Stimulated activated naive B cell treated with anti-CD40 and anti-IgM and Interleukin-4, amounts not matched to agents 10 μg/mL and 1 μg/mL and 100 μg/mL, for 72 hours (primary cell): ENCODE measurements at regions not wholly inside any gene's neighbourhood (a gene's known extent, or its start where the extent isn't known, plus 50 kb on each side); places are given as distances from the start of the nearest gene placed in this dataset.

ENCODE experiments used
- ATAC-seq, 2 donors: fragments of 150-1000 bp; cut with Tn5 transposase; replicated peaks; 2 replicates each; pipeline ENCODE4 v1.10.0; 2021; ENCODE audit warnings: moderate library complexity in 1 of 2
- DNase-seq: peaks from one replicate; pipeline ENCODE4 v3.0.0; 2021
- H3K27ac Mint-ChIP-seq: one replicate; pipeline ENCODE4 v1.8.0; 2022; ENCODE audit warnings: mild to moderate bottlenecking, mixed read lengths
- H3K27me3 Mint-ChIP-seq, 2 donors: one replicate each; pipeline ENCODE4 v1.8.0; 2022; ENCODE audit warnings: mixed read lengths in 2 of 2
- H3K36me3 Mint-ChIP-seq, 2 donors: one replicate each; pipeline ENCODE4 v1.8.0; 2022; ENCODE audit warnings: mixed read lengths in 2 of 2, mild to moderate bottlenecking in 1 of 2
- H3K4me1 Mint-ChIP-seq, 2 donors: one replicate each; pipeline ENCODE4 v1.8.0; 2022; ENCODE audit warnings: mixed read lengths in 2 of 2, mild to moderate bottlenecking in 1 of 2
- H3K4me3 Mint-ChIP-seq, 2 donors: one replicate each; pipeline ENCODE4 v1.8.0; 2022; ENCODE audit warnings: mild to moderate bottlenecking in 2 of 2, mixed read lengths in 2 of 2, moderate library complexity in 1 of 2
- H3K9me3 Mint-ChIP-seq, 2 donors: one replicate each; pipeline ENCODE4 v1.8.0; 2022; ENCODE audit warnings: mixed read lengths in 2 of 2, mild to moderate bottlenecking in 1 of 2

DNA sequence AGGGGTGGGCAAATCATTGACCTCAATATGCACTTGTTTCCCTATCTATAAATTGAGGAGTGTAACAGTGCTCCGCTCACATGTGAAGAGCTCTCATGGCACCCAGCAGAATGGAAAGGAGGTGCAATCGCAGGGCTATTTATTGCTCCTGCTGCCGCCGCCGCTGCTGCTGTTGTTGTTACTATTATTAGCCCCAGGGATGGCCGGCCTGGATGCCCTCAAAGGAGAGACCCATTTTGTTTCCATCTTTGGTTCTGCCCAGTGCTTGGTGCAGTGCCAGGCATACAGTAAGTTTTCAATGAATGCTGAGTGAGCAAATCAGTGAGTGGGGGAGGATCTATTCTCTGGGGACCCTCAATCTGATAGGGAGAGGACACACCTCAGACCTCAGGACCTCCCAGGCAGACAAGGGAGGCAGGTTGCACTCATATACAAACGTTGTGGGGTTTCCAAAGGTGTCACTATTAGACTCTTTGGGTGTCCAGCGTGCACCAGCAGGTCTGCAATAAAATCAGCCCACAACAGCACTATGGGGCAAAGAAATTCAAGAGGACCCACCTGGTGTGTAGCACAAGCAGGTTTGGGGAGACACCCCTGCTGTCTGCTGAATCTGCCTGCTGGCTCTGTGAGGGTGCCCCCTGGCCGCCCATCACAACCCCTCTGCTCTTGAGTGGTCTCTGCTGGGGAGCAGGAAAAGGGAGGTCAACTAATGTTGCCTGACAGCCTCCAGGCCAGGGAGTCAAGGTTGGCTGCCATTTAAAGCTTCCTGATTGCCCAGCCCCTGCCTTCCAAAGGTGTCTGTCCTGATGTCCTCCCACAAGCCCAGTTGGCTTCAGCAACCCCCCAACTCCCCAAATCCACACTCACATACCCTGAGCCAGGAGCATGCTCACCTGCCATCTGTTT is 136.3 kb downstream of the ACTL8 start:
- Mint-ChIP-seq H3K9me3 (peaks cover 0 to 3% of the 10 kb centered on the region in 2 donors), H3K27ac (no peak overlapping the region), H3K36me3 (no peaks in the 10 kb centered on the region), H3K4me1 (no peaks in the 10 kb centered on the region), H3K27me3 (peaks cover 28 to 42% of the 10 kb centered on the region in 2 donors), H3K4me3 (no peak overlapping the region)
- DNase-seq (no peak), ATAC-seq (no peak)

GRCh38 chr1:17892225-17892624 is 137.1 kb downstream of the ACTL8 start:
- H3K9me3 Mint-ChIP-seq: peaks cover 0 to 3% of the 10 kb centered on the region in 2 donors
- no peak overlapping the region for H3K4me3 Mint-ChIP-seq
- H3K27ac Mint-ChIP-seq: no peak overlapping the region
- H3K36me3 Mint-ChIP-seq: no peaks in the 10 kb centered on the region
- DNase-seq (no peak), ATAC-seq (no peak)
- H3K27me3 Mint-ChIP-seq: peaks cover 29 to 45% of the 10 kb centered on the region in 2 donors
- H3K4me1 Mint-ChIP-seq: no peaks in the 10 kb centered on the region

GRCh38 chr1:17892851-17893250 is 137.7 kb downstream of the ACTL8 start:
- H3K36me3 Mint-ChIP-seq: no peaks in the 10 kb centered on the region
- no peak for DNase-seq
- peaks cover 29 to 39% of the 10 kb centered on the region in 2 donors for H3K27me3 Mint-ChIP-seq
- H3K27ac Mint-ChIP-seq: no peak overlapping the region
- no peaks in the 10 kb centered on the region for H3K4me1 Mint-ChIP-seq
- H3K9me3 Mint-ChIP-seq: peaks cover 0 to 3% of the 10 kb centered on the region in 2 donors
- no peak for ATAC-seq
- H3K4me3 Mint-ChIP-seq: no peak overlapping the region

GRCh38 chr1:17893891-17894631 is 138.9 kb downstream of the ACTL8 start:
- no peaks in the 10 kb centered on the region for H3K36me3 Mint-ChIP-seq
- no peaks in the 10 kb centered on the region for H3K4me1 Mint-ChIP-seq
- peaks cover 0 to 5% of the 10 kb centered on the region in 2 donors for H3K9me3 Mint-ChIP-seq
- H3K27ac Mint-ChIP-seq: no peak overlapping the region
- DNase-seq: no peak
- no peak overlapping the region for H3K4me3 Mint-ChIP-seq
- H3K27me3 Mint-ChIP-seq: peaks cover 28 to 38% of the 10 kb centered on the region in 2 donors
- ATAC-seq: no peak

- Mint-ChIP-seq H3K9me3 (peaks cover 0 to 5% of the 10 kb centered on the region in 2 donors), H3K4me3 (no peak overlapping the region), H3K36me3 (no peaks in the 10 kb centered on the region), H3K27me3 (peaks cover 26 to 32% of the 10 kb centered on the region in 2 donors), H3K4me1 (no peaks in the 10 kb centered on the region), H3K27ac (no peak overlapping the region)
- ATAC-seq (no peak), DNase-seq (no peak)
Observed at GRCh38 chr1:17895401-17895800, 140.3 kb downstream of the ACTL8 start.

- H3K27ac Mint-ChIP-seq: no peak overlapping the region
- H3K9me3 Mint-ChIP-seq: peaks cover 0 to 2% of the 10 kb centered on the region in 2 donors
- no peaks in the 10 kb centered on the region for H3K36me3 Mint-ChIP-seq
- no peak overlapping the region for H3K4me3 Mint-ChIP-seq
- H3K4me1 Mint-ChIP-seq: no peaks in the 10 kb centered on the region
- no peak for ATAC-seq
- no peak for DNase-seq
- peaks cover 22 to 27% of the 10 kb centered on the region in 2 donors for H3K27me3 Mint-ChIP-seq
Observed at GRCh38 chr1:17895986-17896385, 140.9 kb downstream of the ACTL8 start.

- no peak overlapping the region for H3K4me3 Mint-ChIP-seq
- no peak for DNase-seq
- H3K4me1 Mint-ChIP-seq: no peaks in the 10 kb centered on the region
- H3K27ac Mint-ChIP-seq: no peak overlapping the region
- H3K27me3 Mint-ChIP-seq: peaks cover 25 to 35% of the 10 kb centered on the region in 2 donors
- peaks cover 0 to 7% of the 10 kb centered on the region in 2 donors for H3K9me3 Mint-ChIP-seq
- H3K36me3 Mint-ChIP-seq: no peaks in the 10 kb centered on the region
- ATAC-seq: no peak
Observed at GRCh38 chr1:17903386-17903785, 148.3 kb downstream of the ACTL8 start.

- Mint-ChIP-seq H3K36me3 (no peaks in the 10 kb centered on the region), H3K4me1 (no peaks in the 10 kb centered on the region), H3K27ac (no peak overlapping the region), H3K4me3 (no peak overlapping the region), H3K9me3 (peaks cover 0 to 5% of the 10 kb centered on the region in 2 donors), H3K27me3 (peaks cover 26 to 39% of the 10 kb centered on the region in 2 donors)
- ATAC-seq: no peak
- DNase-seq: no peak
Observed at GRCh38 chr1:17904290-17904689, 149.2 kb downstream of the ACTL8 start.

GRCh38 chr1:17907999-17908398 is 152.9 kb downstream of the ACTL8 start:
- Mint-ChIP-seq H3K36me3 (no peaks in the 10 kb centered on the region), H3K4me3 (no peak overlapping the region), H3K9me3 (peaks cover 0 to 5% of the 10 kb centered on the region in 2 donors), H3K27me3 (peaks cover 34% of the 10 kb centered on the region in 2 donors), H3K27ac (no peak overlapping the region), H3K4me1 (no peaks in the 10 kb centered on the region)
- ATAC-seq (no peak), DNase-seq (no peak)

- Mint-ChIP-seq H3K36me3 (no peaks in the 10 kb centered on the region), H3K9me3 (peaks cover 0 to 5% of the 10 kb centered on the region in 2 donors), H3K27me3 (peaks cover 37 to 43% of the 10 kb centered on the region in 2 donors), H3K27ac (no peak overlapping the region), H3K4me3 (no peak overlapping the region), H3K4me1 (no peaks in the 10 kb centered on the region)
- DNase-seq (no peak), ATAC-seq (no peak)
Observed at GRCh38 chr1:17908945-17909344, 153.8 kb downstream of the ACTL8 start.

GRCh38 chr1:17909634-17910033 is 154.5 kb downstream of the ACTL8 start:
- H3K36me3 Mint-ChIP-seq: no peaks in the 10 kb centered on the region
- no peak overlapping the region for H3K4me3 Mint-ChIP-seq
- H3K4me1 Mint-ChIP-seq: no peaks in the 10 kb centered on the region
- H3K27ac Mint-ChIP-seq: no peak overlapping the region
- no peak for ATAC-seq
- H3K9me3 Mint-ChIP-seq: peaks cover 0 to 3% of the 10 kb centered on the region in 2 donors
- peaks cover 39 to 43% of the 10 kb centered on the region in 2 donors for H3K27me3 Mint-ChIP-seq
- DNase-seq: no peak

DNA sequence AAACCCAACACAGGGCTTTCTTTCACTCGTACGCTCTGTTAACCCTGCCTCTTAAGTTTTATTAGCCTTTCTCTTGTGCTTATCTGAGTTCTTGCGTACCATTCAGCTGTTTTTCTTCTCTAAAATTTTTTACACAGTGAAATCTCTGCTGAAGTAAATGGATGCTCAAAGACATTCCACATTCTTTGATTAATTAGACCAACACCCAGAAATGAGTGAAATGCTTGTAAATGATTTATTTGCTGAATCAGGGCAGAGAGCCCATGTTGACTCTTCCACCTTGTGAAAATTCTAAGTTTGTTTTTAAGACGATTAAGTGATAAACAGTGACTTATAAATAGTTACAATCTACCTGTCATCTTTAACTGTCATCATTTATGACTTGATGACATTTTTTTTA is 156.7 kb downstream of the ACTL8 start:
- Mint-ChIP-seq H3K27me3 (peaks cover 36 to 42% of the 10 kb centered on the region in 2 donors), H3K4me3 (no peak overlapping the region), H3K36me3 (no peaks in the 10 kb centered on the region), H3K27ac (no peak overlapping the region), H3K4me1 (no peaks in the 10 kb centered on the region), H3K9me3 (no peaks in the 10 kb centered on the region)
- ATAC-seq (no peak), DNase-seq (no peak)

DNA sequence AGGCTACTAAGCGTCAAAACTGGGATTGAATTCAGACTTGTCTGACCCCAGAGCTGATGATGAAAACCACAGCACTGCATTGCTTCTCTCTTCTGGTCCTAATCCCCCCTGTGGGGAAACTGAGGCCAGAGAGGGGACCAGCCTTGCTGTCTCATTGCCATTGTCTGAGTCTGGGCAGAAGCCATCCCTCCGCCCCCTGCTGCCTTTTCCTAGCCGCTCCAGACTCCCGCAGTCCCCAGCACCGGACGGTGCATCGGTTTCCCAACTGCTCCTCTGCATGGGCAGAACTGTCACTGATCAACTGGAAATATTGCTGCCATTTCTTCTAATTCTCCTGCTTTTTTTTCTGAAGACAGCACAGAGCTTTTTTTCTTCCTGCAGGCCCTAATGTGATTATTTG is 157.4 kb downstream of the ACTL8 start:
- Mint-ChIP-seq H3K27ac (no peak overlapping the region), H3K27me3 (peaks cover 41 to 45% of the 10 kb centered on the region in 2 donors), H3K9me3 (no peaks in the 10 kb centered on the region), H3K36me3 (no peaks in the 10 kb centered on the region), H3K4me3 (no peak overlapping the region), H3K4me1 (no peaks in the 10 kb centered on the region)
- ATAC-seq: no peak
- no peak for DNase-seq

DNA sequence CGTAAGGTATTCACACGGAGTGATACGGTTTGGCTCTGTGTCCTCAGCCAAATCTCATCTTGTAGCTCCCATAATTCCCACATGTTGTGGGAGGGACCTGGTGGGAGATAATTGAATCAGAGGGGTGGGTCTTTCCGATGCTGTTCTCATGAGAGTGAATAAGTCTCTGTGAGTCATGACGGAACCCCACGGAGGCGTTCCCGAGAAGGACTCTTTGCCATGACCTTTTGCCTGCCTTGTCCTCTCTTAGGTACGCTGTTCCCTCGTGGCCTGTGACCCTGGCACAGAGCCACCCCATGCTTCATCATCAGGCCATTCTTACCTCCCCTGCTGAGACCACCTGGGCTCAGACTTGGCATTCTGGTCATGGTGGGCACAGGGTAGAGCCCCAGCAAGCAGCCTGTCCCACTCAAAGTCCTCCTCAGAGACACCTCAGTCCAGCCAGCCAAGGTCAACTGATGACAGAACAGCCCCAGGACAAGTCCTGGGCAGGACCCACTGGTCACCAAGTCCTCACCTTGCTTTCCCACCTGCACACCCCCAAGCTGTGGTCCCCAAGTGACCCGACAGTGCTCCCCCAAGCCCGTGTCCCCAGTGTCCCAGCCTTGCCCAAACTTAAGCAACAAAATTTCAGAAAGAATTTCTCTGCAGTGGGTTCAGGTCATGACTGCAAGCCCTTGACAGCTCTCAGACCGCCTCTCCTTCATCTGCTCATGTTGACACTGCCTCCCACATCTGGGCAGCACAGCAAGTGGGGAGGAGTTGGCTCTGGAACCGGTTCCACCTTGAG is 158.4 kb downstream of the ACTL8 start:
- DNase-seq (no peak), ATAC-seq (no peak)
- Mint-ChIP-seq H3K36me3 (no peaks in the 10 kb centered on the region), H3K4me3 (no peak overlapping the region), H3K9me3 (no peaks in the 10 kb centered on the region), H3K27ac (no peak overlapping the region), H3K4me1 (no peaks in the 10 kb centered on the region), H3K27me3 (peaks cover 42 to 43% of the 10 kb centered on the region in 2 donors)
